GM12875 (cell line): ENCODE measurements at regions not wholly inside any gene's neighbourhood (a gene's known extent, or its start where the extent isn't known, plus 50 kb on each side); places are given as distances from the start of the nearest gene placed in this dataset.

Experiments
- H3K4me3 ChIP-seq: one replicate; pipeline ENCODE4 v1.5.1; 2011; ENCODE audit warnings: low read depth, low read length, control low read depth
- TF ChIP-seq, protein P1 (sequence below): IDR thresholded peaks from 2 replicates; pipeline ENCODE4 v1.5.1; 2011; ENCODE audit warnings: low read depth, mild to moderate bottlenecking, control low read depth, inconsistent platforms, low read length, moderate library complexity, borderline replicate concordance; ENCODE audit not compliant: insufficient read depth

DNA sequence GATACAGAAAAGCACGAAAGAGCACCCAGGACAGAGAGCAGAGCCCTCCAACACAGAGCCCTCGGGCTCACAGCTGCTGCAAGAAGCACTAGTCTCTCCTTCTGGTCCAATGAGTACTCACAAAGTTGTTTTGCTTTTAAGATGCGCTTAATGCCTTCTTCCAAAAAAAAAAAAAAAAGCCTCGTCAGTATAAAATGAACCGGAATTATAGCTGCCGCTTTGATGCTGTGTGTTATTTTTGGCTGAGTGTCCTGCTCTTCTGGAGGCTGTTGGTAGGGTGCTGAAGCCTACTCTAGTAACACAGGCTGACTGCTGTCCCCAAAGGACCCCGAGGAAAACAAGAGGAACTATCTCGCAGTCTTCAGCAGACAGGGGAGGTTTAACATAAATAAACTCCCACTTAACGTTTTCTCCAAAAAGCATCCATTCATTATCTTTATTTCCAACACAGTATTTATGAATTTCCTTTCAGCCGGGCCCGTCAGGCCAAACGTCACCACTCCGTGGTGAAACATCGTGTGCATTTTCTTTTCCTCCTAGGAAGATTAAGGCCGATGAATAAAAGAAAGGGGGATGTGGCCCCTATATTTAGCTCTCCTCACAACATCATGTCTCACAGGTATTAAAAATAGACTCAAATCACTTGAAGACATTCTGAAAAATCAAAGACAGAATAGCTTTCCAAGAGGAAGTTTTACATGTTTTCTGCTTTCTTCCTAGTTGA lies 213.7 kb upstream of the PPARGC1A start:
- TF ChIP-seq, protein P1, sequence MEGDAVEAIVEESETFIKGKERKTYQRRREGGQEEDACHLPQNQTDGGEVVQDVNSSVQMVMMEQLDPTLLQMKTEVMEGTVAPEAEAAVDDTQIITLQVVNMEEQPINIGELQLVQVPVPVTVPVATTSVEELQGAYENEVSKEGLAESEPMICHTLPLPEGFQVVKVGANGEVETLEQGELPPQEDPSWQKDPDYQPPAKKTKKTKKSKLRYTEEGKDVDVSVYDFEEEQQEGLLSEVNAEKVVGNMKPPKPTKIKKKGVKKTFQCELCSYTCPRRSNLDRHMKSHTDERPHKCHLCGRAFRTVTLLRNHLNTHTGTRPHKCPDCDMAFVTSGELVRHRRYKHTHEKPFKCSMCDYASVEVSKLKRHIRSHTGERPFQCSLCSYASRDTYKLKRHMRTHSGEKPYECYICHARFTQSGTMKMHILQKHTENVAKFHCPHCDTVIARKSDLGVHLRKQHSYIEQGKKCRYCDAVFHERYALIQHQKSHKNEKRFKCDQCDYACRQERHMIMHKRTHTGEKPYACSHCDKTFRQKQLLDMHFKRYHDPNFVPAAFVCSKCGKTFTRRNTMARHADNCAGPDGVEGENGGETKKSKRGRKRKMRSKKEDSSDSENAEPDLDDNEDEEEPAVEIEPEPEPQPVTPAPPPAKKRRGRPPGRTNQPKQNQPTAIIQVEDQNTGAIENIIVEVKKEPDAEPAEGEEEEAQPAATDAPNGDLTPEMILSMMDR: no peak
- no peak overlapping the region for H3K4me3 ChIP-seq

DNA sequence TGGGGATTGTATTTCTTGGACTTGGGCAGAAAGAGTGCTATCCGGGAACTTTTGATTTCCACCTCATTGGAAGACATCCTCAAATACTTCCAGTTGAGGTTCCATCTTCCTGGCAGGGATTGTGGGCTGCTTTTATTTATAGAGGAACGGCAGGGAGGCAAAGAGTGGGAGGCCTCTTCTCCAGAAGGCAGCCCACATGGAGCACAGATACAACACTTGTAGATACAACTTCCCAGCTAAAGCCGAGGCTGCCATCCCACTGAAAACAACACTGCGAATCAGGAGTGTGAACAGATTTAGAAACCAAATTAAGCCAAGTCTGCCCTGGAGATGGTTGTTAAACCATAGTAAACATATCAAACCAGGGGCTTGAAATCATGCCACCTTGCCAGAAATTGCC lies 212.8 kb upstream of the PPARGC1A start:
- no peak overlapping the region for H3K4me3 ChIP-seq
- TF ChIP-seq, protein P1: no peak

DNA sequence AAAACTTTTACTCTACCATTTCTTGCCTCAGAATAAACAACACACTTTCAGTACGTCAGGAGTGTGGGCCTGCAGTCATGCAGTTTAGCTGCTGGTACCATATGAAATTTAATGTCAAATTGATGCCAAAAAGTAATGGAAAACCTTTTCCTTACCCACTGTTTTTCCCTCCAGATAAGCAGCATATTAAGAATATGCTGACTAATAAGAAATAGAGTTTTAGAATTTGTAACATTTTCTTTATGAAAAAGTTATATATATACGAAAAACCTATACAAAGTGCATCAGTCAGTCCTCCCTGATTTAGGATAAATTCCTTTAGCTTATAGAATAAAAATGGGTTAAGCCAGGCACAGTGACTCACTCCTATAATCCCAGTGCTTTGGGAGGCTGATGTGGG lies 206.8 kb upstream of the PPARGC1A start:
- no peak overlapping the region for H3K4me3 ChIP-seq
- TF ChIP-seq, protein P1: no peak

DNA sequence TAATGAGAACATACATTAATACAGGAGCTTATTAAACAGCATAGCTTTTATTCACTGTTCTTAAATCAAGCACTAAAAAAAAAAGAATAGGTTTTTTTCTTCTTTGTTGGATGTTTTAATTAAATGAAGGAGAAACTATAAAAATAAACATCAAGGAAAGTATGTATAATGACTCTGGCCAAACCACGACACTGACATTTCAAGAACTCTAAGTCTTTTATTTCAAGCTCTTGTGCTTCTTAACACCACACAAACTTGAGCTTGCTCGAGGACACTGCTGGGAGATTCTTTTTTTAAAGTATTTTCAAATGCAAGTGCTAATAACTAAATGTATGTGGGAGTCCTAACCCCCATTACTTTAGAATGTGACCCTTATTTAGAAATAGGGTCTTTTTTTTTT lies 204.9 kb upstream of the PPARGC1A start:
- TF ChIP-seq, protein P1: no peak

DNA sequence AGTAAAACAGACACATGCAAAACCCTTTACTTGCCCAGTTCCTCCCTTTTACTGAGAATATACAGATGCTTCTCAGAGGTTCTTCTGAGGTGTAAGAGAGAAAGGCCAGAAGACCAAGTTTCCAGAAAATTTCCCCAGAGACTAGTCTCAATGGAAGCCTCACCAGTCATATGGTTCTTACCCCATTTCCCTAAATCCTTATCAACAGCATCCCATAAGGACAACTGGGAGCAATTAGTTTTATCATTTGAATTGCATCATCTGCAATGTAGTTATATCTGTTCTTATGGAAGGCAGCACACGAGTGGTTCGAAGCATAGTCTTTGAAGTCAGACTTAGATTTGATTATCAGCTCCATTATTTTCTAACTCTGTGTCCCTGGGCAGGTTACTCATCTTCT lies 203.6 kb upstream of the PPARGC1A start:
- H3K4me3 ChIP-seq: no peak overlapping the region
- TF ChIP-seq, protein P1: no peak

More for the DNA sequence above, 204.9 kb upstream of the PPARGC1A start:
- no peak overlapping the region for H3K4me3 ChIP-seq

DNA sequence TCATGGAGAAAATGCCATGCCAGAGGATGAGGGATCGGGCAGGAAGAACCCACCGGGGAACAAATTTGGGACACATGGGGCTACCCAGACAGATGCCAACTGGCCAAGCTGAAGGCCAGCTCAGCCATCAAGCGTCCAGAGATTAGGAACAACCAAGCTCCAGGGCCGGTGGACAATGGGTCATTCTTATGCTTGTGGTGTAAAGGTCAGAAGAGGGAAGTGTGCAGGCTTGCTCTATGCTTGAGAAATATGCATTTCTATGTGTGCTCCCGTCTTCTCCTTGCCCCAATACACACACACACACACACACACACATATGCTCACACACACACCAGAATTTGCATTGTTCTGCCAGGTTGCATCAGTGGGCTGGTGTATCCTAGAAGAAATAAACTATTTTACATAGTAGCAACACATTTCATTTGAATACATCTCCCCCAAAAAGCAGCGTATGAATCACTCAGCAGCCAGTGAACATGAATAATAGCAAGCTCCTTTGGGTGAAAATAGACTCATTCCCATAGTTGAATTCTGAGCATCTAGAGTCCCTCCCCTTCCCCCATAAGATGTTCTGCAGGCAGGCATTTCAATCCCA lies 201.9 kb upstream of the PPARGC1A start:
- TF ChIP-seq, protein P1: no peak

DNA sequence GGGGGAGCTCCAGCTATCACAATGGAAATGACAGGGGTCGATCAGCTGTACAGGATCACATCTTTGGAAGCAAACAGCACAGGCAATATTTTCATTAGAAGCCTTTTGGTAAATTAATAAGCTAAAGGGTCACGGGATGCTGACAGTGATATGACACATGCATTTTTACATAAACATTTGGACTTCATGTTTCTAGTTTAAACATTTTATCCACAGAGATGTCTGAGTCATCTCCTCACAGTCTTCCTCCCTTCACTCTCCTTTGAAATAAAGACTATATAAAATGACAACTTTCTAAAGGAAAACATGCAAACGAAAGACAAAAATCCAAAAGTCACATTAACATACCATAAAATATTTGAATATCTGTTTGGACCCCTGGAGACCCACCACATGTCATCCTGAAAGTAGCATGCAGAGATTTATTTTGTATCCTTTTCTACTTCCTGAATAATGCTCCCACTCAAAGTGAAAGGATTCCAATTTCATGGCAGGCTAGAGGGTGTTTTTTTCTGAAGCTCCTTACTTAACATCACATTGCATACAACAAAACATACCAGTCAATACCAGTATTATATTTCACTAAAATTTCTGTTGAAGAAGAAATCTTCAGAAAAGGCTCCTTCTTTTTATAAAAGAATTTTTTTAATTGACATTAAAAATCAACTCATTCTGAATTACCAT lies 200.1 kb upstream of the PPARGC1A start:
- TF ChIP-seq, protein P1: no peak
- H3K4me3 ChIP-seq: no peak overlapping the region

More for the DNA sequence above, 201.9 kb upstream of the PPARGC1A start:
- no peak overlapping the region for H3K4me3 ChIP-seq
